ENCODE measurements at regions not wholly inside any gene's neighbourhood (a gene's known extent, or its start where the extent isn't known, plus 50 kb on each side); places are given as distances from the start of the nearest gene placed in this dataset.

DNA sequence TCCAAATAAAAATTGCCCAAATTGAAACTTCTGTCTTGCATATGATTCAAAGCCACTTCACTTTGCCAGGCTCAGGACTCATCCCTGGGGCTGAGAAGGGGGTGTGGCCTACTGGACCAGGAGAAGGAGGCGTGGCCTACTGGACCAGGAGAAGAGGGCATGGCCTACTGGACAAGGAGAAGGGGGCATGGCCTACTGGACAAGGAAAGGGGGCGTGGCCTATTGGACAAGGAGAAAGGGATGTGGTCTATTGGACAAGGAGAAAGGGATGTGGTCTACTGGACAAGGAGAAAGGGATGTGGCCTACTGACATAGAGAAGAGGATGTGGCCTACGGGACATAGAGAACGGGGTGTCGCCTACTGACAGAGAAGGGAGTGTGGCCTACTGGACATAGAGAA lies 405.3 kb downstream of the RRAGC start:
- DNase-seq = no peak

- no peak for DNase-seq
These were observed 405.7 kb upstream of the POU3F1 start for GRCh38 chr1:38452246-38452645.

GRCh38 chr1:38451541-38451993 lies 405.0 kb upstream of the POU3F1 start:
- DNase-seq = no peak

- no peak for DNase-seq
These were observed 402.3 kb upstream of the POU3F1 start for GRCh38 chr1:38448893-38449292.

- DNase-seq = no peak
These were observed 400.3 kb upstream of the POU3F1 start for GRCh38 chr1:38446936-38447335.

DNA sequence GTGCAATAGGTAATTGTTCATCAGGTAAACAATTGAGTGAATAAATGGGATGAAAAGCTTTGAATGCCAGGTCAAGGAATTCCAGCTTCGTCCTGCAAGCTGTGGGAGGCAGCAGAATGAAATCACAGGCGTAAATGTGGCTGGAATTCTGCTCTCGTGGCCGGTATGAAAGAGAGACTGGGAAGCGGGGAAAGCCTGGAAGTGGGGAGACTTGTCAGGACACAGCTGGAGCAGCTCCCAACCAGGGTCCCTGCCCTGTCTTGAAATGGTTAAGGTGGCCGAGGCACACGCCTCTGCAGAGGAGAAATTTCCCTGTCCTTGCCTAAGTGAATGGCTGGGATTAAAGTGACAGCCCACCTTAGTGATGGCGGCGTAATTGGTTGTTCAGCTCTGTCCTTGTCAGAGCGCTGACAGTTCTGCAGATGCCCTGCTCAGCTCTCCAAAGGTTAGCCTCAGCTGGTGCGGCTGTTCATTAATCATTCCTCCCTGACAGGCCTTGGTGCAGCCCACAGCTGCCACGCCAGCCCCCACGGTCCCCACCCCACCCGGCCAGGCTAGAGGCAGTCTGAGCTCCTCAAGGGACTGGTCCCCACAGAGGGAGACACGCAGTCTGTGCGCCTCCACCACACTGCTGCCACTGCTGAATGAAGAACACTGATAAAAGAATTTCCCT lies 398.3 kb upstream of the POU3F1 start:
- DNase-seq = no peak

DNA sequence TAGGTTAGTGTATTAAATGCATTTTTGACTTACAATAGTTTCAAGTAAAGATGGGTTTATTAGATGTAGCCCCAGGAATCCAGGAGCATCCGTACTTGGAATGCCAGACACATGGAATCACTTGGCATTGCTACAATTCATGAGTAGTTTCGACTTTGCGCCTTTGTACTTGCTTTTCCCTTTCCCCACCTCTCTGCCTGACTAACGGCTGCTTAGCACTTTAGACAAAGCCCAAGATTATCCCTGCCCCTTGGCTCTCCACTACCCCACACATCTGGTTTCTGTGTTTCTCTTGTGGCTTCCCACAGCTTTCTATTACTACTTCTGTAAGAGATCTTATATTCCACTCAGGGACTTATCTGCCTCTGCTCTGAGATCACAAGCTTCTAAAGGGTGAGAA lies 397.7 kb upstream of the POU3F1 start:
- DNase-seq = no peak

DNA sequence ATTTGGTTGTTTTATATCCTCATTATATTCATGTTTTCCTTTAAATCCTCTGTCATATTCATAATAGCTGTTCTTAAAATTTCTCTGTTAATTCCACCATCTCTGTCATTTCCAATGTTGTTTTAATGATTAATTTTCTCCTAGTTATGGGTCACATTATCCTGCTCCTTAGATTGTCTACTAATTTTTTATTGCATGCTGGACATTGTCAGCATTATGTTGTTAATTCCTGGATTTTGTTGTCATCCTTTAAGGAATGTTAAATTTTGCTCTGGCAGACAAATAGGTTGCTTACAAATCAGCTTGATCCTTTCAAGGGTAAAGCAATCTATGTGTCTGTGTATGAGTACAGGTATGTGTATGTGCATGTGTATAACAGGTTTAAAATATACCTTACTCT lies 393.8 kb upstream of the POU3F1 start:
- DNase-seq = no peak

DNA sequence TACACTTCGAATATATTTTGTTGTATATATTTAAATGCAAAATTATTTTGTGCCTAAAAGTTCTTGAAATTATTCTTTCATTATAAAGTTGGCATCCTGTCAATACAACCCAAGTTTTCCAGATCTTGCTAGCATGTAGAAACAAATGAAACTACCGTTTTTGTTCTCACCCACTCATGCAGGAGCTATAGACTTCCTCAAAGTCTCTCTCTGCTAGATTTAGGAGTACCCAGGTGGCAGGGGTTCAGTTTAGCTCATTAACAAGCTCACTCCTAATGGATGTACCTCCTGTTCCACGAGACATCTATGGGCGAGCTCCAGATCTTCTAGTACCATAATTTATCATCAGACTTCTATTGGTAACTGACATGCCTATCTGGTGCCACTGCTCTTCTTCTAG lies 390.2 kb upstream of the POU3F1 start:
- DNase-seq = no peak

DNA sequence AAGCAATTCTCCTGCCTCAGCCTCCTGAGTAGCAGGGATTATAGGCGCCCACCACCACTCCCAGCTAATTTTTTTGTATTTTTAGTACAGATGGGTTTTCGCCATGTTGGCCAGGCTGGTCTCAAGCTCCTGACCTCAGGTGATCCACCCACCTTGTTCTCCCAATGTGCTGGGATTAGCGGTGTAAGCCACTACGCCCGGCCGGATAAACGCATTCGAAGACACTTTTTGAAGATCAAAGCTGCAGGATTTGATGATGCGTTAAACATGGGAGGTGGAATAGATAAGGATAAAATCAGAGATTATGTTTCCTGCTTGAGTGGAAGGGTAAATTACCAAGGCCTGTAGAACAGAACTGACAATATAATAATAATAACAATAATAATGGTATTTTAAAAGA lies 389.4 kb upstream of the POU3F1 start:
- no peak for DNase-seq

- no peak for DNase-seq
These were observed 386.6 kb upstream of the POU3F1 start for GRCh38 chr1:38433084-38433722.

GRCh38 chr1:38431535-38432376 lies 385.2 kb upstream of the POU3F1 start:
- DNase-seq = no peak

DNA sequence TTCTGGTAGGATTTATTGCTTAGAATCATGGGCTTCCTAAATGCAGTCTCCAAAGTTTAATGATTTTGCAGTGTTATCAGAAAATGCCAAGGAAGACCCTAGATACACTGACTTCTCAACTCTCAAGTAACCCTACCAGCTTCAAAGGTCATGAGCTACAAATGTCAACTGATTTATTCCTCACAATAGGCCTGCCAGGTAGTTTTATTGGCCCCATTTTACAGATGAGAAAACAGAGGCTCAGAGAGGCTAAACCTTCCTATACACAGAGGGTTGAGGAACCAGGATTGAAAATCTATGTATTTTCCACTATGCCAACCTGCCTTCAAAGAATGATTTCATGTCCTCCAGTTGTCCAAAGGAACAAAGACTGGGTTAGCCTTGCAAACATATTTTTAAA lies 384.4 kb upstream of the POU3F1 start:
- no peak for DNase-seq

DNA sequence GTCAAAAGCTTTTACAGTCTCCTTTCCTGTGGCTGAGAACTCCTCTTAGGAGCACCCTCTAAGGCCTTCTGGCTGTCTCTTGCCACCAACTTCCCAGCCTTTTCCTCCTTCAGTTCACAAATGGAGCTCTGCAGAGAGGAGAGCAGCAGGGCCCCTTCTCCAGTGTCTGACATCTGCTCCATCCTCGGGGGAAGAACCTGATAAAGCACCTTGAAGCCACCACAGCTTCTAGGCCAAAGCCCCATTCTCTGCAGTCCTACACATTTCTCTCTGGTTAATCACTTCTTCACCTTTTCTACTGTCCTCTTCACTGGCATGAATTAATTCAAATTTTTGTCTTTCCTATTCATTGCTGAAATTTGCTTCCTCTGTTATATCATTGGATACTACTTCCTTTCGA lies 378.1 kb upstream of the POU3F1 start:
- DNase-seq = no peak

GRCh38 chr1:38420666-38421065 lies 374.1 kb upstream of the POU3F1 start:
- DNase-seq = no peak

DNA sequence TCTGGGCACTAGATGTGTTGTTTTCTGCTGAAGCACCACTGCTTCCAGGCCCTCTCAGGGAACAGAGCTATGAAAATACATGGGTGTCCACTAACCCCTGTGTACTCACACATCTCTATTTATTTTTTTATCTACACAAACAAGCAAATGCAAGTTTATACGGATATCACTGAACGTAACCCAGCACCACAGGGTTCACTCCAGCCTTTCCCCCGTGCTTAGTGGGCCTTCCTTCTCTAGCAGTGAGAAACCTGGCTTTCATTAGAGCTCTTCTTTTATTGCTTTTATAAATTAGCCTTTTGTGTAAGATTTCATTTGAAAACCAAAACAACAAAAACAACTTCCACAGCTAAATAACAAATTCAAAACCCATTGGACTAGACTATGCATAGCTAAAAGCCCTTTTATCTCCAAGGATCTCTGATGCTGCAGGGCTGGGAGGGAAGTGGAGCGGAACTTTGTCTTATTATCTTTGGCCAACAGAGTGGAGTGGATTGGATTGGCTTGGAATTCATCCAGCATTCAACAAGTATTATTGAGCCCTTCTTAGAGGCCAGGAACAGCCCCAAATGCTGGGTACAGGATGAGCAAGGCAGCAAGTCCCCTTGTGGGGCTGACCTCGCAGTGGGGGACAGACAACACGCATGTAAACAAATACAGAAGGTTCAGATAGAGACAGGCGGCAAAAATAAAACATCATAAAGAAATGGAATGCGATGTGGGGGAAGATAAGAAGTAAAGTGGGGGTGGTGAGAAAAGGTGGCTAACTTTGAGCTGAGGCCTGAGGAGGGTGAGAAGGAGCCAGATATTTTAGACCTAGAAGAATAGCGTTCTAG lies 371.8 kb upstream of the POU3F1 start:
- no peak for DNase-seq

GRCh38 chr1:38403667-38404066 lies 357.1 kb upstream of the POU3F1 start:
- DNase-seq = peak; percentile 6

DNA sequence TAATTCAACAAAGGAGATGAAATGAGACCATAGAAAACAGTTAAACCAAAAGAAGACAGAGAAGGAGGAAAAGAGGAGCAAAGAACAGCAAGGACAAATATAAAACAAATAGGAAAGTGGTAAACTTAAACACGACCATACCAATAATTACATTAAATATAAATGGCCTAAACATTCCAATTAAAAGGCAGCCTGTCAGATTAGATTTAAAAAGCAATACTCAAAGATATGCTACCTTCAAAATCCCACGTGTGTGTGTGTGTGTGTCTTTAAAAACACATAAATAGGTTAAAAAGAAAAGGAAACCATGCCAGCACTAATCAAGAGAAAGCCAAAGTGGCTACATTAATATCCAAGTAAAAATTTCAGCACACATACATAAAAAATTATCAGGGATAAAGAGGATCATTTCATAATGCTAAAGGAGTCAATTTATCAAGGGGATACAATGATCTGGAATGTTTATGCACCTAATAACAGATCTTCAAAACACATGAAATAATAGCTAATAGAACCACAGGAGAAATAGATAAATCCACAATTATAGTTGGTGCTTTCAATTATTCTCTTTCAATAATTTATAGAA lies 355.7 kb upstream of the POU3F1 start:
- no peak for DNase-seq

- DNase-seq = no peak
These were observed 350.0 kb upstream of the POU3F1 start for GRCh38 chr1:38396606-38397005.

- DNase-seq = no peak
These were observed 347.7 kb upstream of the POU3F1 start for GRCh38 chr1:38394303-38394702.

DNA sequence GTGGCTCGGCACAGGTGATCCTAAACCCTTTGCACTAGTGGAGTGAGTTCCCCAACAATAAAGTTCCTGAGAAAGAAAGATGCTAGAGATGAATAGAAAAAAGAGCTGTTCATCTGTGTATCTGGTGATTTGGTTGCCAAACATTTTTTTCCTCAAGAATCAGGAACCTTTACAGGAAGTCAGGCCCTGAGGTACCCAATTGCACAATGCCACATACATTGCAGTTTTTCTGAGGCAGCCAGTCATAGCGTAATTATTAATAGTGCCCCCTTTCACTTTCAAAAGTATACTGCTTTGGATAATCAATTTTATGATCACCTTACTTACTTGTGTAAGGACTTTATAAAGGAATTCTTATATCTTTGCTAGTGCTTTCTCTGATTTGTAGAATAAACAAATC lies 346.3 kb upstream of the POU3F1 start:
- DNase-seq = no peak

DNA sequence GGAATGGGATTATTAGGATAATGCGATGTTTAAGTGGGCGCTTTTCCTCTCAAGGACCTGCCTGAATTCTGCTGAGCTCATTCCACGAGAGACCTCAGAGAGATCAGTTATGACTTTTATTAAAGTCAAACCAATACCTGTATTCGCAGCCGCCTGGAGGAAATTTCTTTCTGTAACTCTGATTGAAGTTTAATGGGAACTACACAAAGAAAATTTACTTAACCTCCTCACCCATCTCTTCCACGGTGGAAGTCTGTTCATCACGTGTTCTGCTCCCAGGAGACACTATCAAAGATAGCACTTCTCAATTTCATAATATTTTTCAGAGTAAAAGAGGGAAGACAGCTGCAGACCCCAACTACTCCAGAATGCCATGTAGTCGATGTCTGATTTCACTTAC lies 334.7 kb upstream of the POU3F1 start:
- DNase-seq = no peak

DNA sequence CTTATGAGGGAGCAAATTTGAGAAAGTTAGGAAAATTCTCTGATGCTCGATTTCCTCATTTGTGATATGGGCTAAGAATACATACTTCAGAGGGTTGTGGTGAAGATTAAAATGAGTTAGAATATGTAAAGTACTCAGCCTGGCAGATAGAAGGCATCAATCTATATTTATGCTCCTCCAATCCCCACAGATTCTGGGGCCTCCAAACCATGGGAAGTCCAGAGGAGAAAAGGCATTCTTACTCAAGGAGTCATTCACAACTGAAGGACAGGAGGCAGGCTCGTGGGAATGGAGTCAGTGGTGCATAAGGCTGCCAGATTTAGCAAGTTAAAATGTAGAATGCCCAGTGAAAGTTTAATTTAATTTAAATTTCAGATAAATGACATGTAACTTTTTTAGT lies 330.0 kb upstream of the POU3F1 start:
- DNase-seq = no peak
